ENCODE measurements at regions not wholly inside any gene's neighbourhood (a gene's known extent, or its start where the extent isn't known, plus 50 kb on each side); places are given as distances from the start of the nearest gene placed in this dataset.

GRCh38 chr10:110394296-110394695, 89.6 kb upstream of the SMNDC1 start:
- peaks cover 14 to 26% of the 10 kb centered on the region in 2 experiments; a peak in 3 of 4 replicates for H3K4me1 ChIP-seq (ENCODE audit: control insufficient read depth in 1 of 2, insufficient read depth in 2 of 2, low read depth in 1 of 2, low read length in 1 of 2)
- no peak for DNase-seq
- 92% methylated on average over 6 of the region's 8 CpGs for whole genome bisulfite sequencing (ENCODE audit: low lambda C conversion rate)

GRCh38 chr10:110394898-110395297, 90.2 kb upstream of the SMNDC1 start:
- H3K4me2 ChIP-seq = no peak overlapping the region
- no peak overlapping the region for H3K9ac ChIP-seq
- ChIA-PET CTCF (no interaction called here), POLR2A (no interaction called here)
- no peak overlapping the region for H2AFZ ChIP-seq (ENCODE audit: low read depth)
- no peaks in the 10 kb centered on the region for H3K27me3 ChIP-seq (ENCODE audit: insufficient read depth)
- H3K9me3 ChIP-seq = no peaks in the 10 kb centered on the region
- peaks cover 13% of the 10 kb centered on the region for H3F3A ChIP-seq (replicated peaks; ENCODE audit: insufficient read depth)
- H3K9me2 ChIP-seq = no peaks in the 10 kb centered on the region
- H4K20me1 ChIP-seq (ENCODE audit: insufficient read depth) = no peaks in the 10 kb centered on the region
- peaks cover 16 to 29% of the 10 kb centered on the region in 2 experiments; a peak in 3 of 4 replicates for H3K4me1 ChIP-seq (ENCODE audit: control insufficient read depth in 1 of 2, insufficient read depth in 2 of 2, low read depth in 1 of 2, low read length in 1 of 2)
- no peak overlapping the region for H3K27ac ChIP-seq (ENCODE audit: low read depth in 2 of 2, low read length in 1 of 2)
- DNase-seq = no peak
- no peaks in the 10 kb centered on the region for H3K36me3 ChIP-seq (replicated peaks in 1 of 2; ENCODE audit: control insufficient read depth in 1 of 2, insufficient read depth in 2 of 2, low read length in 1 of 2)
- H3K4me3 ChIP-seq (ENCODE audit: low read depth in 2 of 2, low read length in 1 of 2) = no peak overlapping the region
- WGBS (ENCODE audit: low lambda C conversion rate) = 96% methylated on average over 6 of the region's 6 CpGs
- no peaks in the 10 kb centered on the region for H3K79me2 ChIP-seq (ENCODE audit: insufficient read depth)
- no peak for TF ChIP-seq RXRA (IDR thresholded peaks at IDR 0.05; ENCODE audit: borderline replicate concordance, low read depth)
- no peak for TF ChIP-seq MEF2A (IDR thresholded peaks at IDR 0.05; ENCODE audit: borderline replicate concordance, low read depth)
- TF ChIP-seq GATA2 (CRISPR knock-in tag; IDR thresholded peaks at IDR 0.05) = no peak
- TF ChIP-seq CTCF (IDR thresholded peaks at IDR 0.05) = no peak
- no peak for TF ChIP-seq EP300 (IDR thresholded peaks at IDR 0.05; ENCODE audit: borderline replicate concordance in 1 of 2, low read depth in 1 of 2, low read length in 1 of 2)
- no peak for TF ChIP-seq ZBTB33 (IDR thresholded peaks at IDR 0.05; ENCODE audit: borderline replicate concordance, low read depth)
- no peak for TF ChIP-seq PBX3 (IDR thresholded peaks at IDR 0.05)
- no peak for TF ChIP-seq GABPA (IDR thresholded peaks at IDR 0.05; ENCODE audit: low read depth)
- TF ChIP-seq REST (IDR thresholded peaks at IDR 0.05; ENCODE audit: low read depth, low read length) = no peak
- TF ChIP-seq FOXM1 (IDR thresholded peaks at IDR 0.05; ENCODE audit: low read depth) = no peak
- no peak for TF ChIP-seq RCOR1 (IDR thresholded peaks at IDR 0.05; ENCODE audit: low read length)

More at GRCh38 chr10:110394296-110394695, 89.6 kb upstream of the SMNDC1 start:
- H2AFZ ChIP-seq (ENCODE audit: low read depth) = no peak overlapping the region
- no peaks in the 10 kb centered on the region for H3K79me2 ChIP-seq (ENCODE audit: insufficient read depth)
- TF ChIP-seq NFIC (IDR thresholded peaks at IDR 0.05; ENCODE audit: borderline replicate concordance) (no peak), MEF2A (IDR thresholded peaks at IDR 0.05; ENCODE audit: borderline replicate concordance, low read depth) (no peak), RAD21 (IDR thresholded peaks at IDR 0.05; ENCODE audit: low read length) (no peak), CTCF (IDR thresholded peaks at IDR 0.05) (no peak), NRF1 (IDR thresholded peaks at IDR 0.05; ENCODE audit: low read depth, low read length) (no peak)
- ChIA-PET POLR2A (no interaction called here), CTCF (no interaction called here)
- H3K4me3 ChIP-seq (ENCODE audit: low read depth in 2 of 2, low read length in 1 of 2) = no peak overlapping the region
- no peaks in the 10 kb centered on the region for H3K9me3 ChIP-seq
- H3K9me2 ChIP-seq = no peaks in the 10 kb centered on the region
- no peak overlapping the region for H3K9ac ChIP-seq
- H3F3A ChIP-seq (replicated peaks; ENCODE audit: insufficient read depth) = peaks cover 13% of the 10 kb centered on the region
- H3K27me3 ChIP-seq (ENCODE audit: insufficient read depth) = no peaks in the 10 kb centered on the region
- H3K4me2 ChIP-seq = no peak overlapping the region
- H3K36me3 ChIP-seq (replicated peaks in 1 of 2; ENCODE audit: control insufficient read depth in 1 of 2, insufficient read depth in 2 of 2, low read length in 1 of 2) = no peaks in the 10 kb centered on the region
- H3K27ac ChIP-seq (ENCODE audit: low read depth in 2 of 2, low read length in 1 of 2) = no peak overlapping the region
- H4K20me1 ChIP-seq (ENCODE audit: insufficient read depth) = no peaks in the 10 kb centered on the region
